H9 (cell line): ENCODE measurements at regions not wholly inside any gene's neighbourhood (a gene's known extent, or its start where the extent isn't known, plus 50 kb on each side); places are given as distances from the start of the nearest gene placed in this dataset.

ENCODE experiments used
- DNase-seq: peaks from one replicate; pipeline ENCODE4 v3.0.0-alpha.2; 2017
- H2AFZ ChIP-seq: one replicate; pipeline ENCODE4 v1.6.1; 2013; ENCODE audit warnings: mild to moderate bottlenecking, low read length, control low read depth, moderate library complexity
- H2AK5ac ChIP-seq: 2 replicates; pipeline ENCODE4 v1.6.1; 2013; ENCODE audit warnings: low read length, control low read depth, mixed read lengths; ENCODE audit not compliant: insufficient read length
- H2BK120ac ChIP-seq: one replicate; pipeline ENCODE4 v1.6.1; 2013; ENCODE audit warnings: low read depth, mild to moderate bottlenecking, low read length, control low read depth, inconsistent platforms; ENCODE audit not compliant: poor library complexity, severe bottlenecking
- H2BK12ac ChIP-seq: 2 replicates; pipeline ENCODE4 v1.6.1; 2013; ENCODE audit warnings: low read length, control low read depth, mixed read lengths, low read depth; ENCODE audit not compliant: insufficient read length
- H2BK15ac ChIP-seq: 2 replicates; pipeline ENCODE4 v1.6.1; 2013; ENCODE audit warnings: low read depth, low read length, control low read depth
- H2BK20ac ChIP-seq: one replicate; pipeline ENCODE4 v1.6.1; 2013; ENCODE audit warnings: low read depth, mild to moderate bottlenecking, low read length, control low read depth, inconsistent platforms; ENCODE audit not compliant: poor library complexity, severe bottlenecking
- H2BK5ac ChIP-seq: 2 replicates; pipeline ENCODE4 v1.6.1; 2013; ENCODE audit warnings: low read length, control low read depth, mixed read lengths; ENCODE audit not compliant: insufficient read length
- H3K14ac ChIP-seq: 2 replicates; pipeline ENCODE4 v1.6.1; 2013; ENCODE audit warnings: low read length, control low read depth; ENCODE audit not compliant: insufficient read depth
- H3K18ac ChIP-seq: 2 replicates; pipeline ENCODE4 v1.6.1; 2013; ENCODE audit warnings: low read depth, mild to moderate bottlenecking, mixed read lengths, low read length, control low read depth; ENCODE audit not compliant: insufficient read length
- H3K23ac ChIP-seq: 2 replicates; pipeline ENCODE4 v1.6.1; 2013; ENCODE audit warnings: low read length, control low read depth, mixed read lengths, low read depth; ENCODE audit not compliant: insufficient read length
- H3K23me2 ChIP-seq: 2 replicates; pipeline ENCODE4 v1.6.1; 2013; ENCODE audit warnings: low read depth, mild to moderate bottlenecking, mixed read lengths, low read length, control low read depth; ENCODE audit not compliant: insufficient read length, poor library complexity, severe bottlenecking
- H3K27ac ChIP-seq: 2 replicates; pipeline ENCODE4 v1.5.1; 2013; ENCODE audit warnings: low read length, control low read depth, mixed read lengths, low read depth; ENCODE audit not compliant: insufficient read length
- H3K27me3 ChIP-seq: 2 replicates; pipeline ENCODE4 v1.6.1; 2013; ENCODE audit warnings: low read length, control low read depth, inconsistent platforms; ENCODE audit not compliant: insufficient read depth
- H3K4ac ChIP-seq: 2 replicates; pipeline ENCODE4 v1.6.1; 2013; ENCODE audit warnings: low read depth, mild to moderate bottlenecking, control low read depth, inconsistent platforms, low read length, moderate library complexity
- H3K4me1 ChIP-seq: 2 replicates; pipeline ENCODE4 v1.6.1; 2013; ENCODE audit warnings: low read length, control low read depth, inconsistent platforms; ENCODE audit not compliant: insufficient read depth
- H3K4me2 ChIP-seq: 2 replicates; pipeline ENCODE4 v1.6.1; 2013; ENCODE audit warnings: low read length, control low read depth, mixed read lengths; ENCODE audit not compliant: insufficient read length, insufficient read depth
- H3K56ac ChIP-seq: 2 replicates; pipeline ENCODE4 v1.6.1; 2013; ENCODE audit warnings: low read depth, mild to moderate bottlenecking, mixed read lengths, low read length, control low read depth; ENCODE audit not compliant: insufficient read length
- H3K79me1 ChIP-seq: 2 replicates; pipeline ENCODE4 v1.6.1; 2013; ENCODE audit warnings: low read depth, mild to moderate bottlenecking, moderate library complexity, low read length, control low read depth, inconsistent platforms; ENCODE audit not compliant: insufficient read depth, poor library complexity, severe bottlenecking
- H3K79me2 ChIP-seq: 2 replicates; pipeline ENCODE4 v1.6.1; 2013; ENCODE audit warnings: low read length, control low read depth, inconsistent platforms; ENCODE audit not compliant: insufficient read depth
- H3K9ac ChIP-seq: 2 replicates; pipeline ENCODE4 v1.6.1; 2013; ENCODE audit warnings: low read length, control low read depth, mixed read lengths; ENCODE audit not compliant: insufficient read length; ENCODE audit errors: extremely low read depth
- H3K9me3 ChIP-seq: one replicate; pipeline ENCODE4 v1.6.1; 2013; ENCODE audit warnings: low read depth, low read length, inconsistent platforms; ENCODE audit not compliant: control insufficient read depth
- H3T11ph ChIP-seq: one replicate; pipeline ENCODE4 v1.6.1; 2013; ENCODE audit warnings: mild to moderate bottlenecking, low read length, control low read depth, inconsistent platforms
- H4K20me1 ChIP-seq: one replicate; pipeline ENCODE4 v1.6.1; 2013; ENCODE audit not compliant: control insufficient read depth, insufficient read length, insufficient read depth
- H4K5ac ChIP-seq: 2 replicates; pipeline ENCODE4 v1.6.1; 2013; ENCODE audit warnings: low read depth, mild to moderate bottlenecking, mixed read lengths, low read length, control low read depth; ENCODE audit not compliant: insufficient read length
- H4K8ac ChIP-seq: replicated peaks from 2 replicates; pipeline ENCODE4 v1.6.1; 2013; ENCODE audit warnings: low read length, control low read depth, mixed read lengths, low read depth; ENCODE audit not compliant: insufficient read length
- H4K91ac ChIP-seq: 2 replicates; pipeline ENCODE4 v1.6.1; 2013; ENCODE audit warnings: low read depth, mild to moderate bottlenecking, moderate library complexity, mixed read lengths, low read length, control low read depth; ENCODE audit not compliant: insufficient read length
- H3K27ac Mint-ChIP-seq, 3 experiments: 2 replicates in 2 of 3; 3 replicates in 1 of 3; pipeline ENCODE4 v1.8.0; 2020 to 2021; ENCODE audit warnings: mixed read lengths in 3 of 3, mild to moderate bottlenecking in 1 of 3, moderate library complexity in 1 of 3
- H3K27me3 Mint-ChIP-seq: 2 replicates; pipeline ENCODE4 v1.8.0; 2021; ENCODE audit warnings: low read depth, mild to moderate bottlenecking, moderate library complexity, mixed read lengths
- H3K36me3 Mint-ChIP-seq, 3 experiments: 2 replicates in 2 of 3; 3 replicates in 1 of 3; pipeline ENCODE4 v1.8.0; 2020 to 2021; ENCODE audit warnings: low read depth in 3 of 3, mixed read lengths in 3 of 3; ENCODE audit not compliant: insufficient read depth in 1 of 3
- H3K4me1 Mint-ChIP-seq, 2 experiments: 2 replicates each; pipeline ENCODE4 v1.8.0; 2020; ENCODE audit warnings: mixed read lengths in 2 of 2
- H3K4me3 Mint-ChIP-seq, 2 experiments: 2 replicates in 1 of 2; 3 replicates in 1 of 2; pipeline ENCODE4 v1.8.0; 2020 to 2021; ENCODE audit warnings: mild to moderate bottlenecking in 2 of 2, mixed read lengths in 2 of 2, moderate library complexity in 1 of 2
- H3K9me3 Mint-ChIP-seq, 2 experiments: 2 replicates in 1 of 2; 3 replicates in 1 of 2; pipeline ENCODE4 v1.8.0; 2020; ENCODE audit warnings: mild to moderate bottlenecking in 2 of 2, mixed read lengths in 2 of 2, moderate library complexity in 1 of 2
- CTCF ChIP-seq: fragments of 200-600 bp; sonication (generic); conservative IDR thresholded peaks from 3 replicates; pipeline ENCODE4 v1.8.0; 2021; ENCODE audit warnings: antibody characterized with exemption, mild to moderate bottlenecking
- WGBS: extraction: QIAGEN DNeasy Blood & Tissue Kit; methylation state at CpG from one replicate; pipeline ENCODE4 v1.1.7; 2013; ENCODE audit warnings: missing lambda C conversion rate, low lambda C conversion rate, mixed read lengths; ENCODE audit not compliant: insufficient read length; ENCODE audit errors: extremely low coverage; 5-methylcytosine and 5-hydroxymethylcytosine counted together

- Mint-ChIP-seq H3K36me3 (peaks cover 0 to 31% (median 7%) of the 10 kb centered on the region in 3 experiments; a peak in 5 of 7 replicates), H3K4me1 (no peaks in the 10 kb centered on the region), H3K9me3 (peaks cover 88 to 95% of the 10 kb centered on the region in 2 experiments), H3K27me3 (no peaks in the 10 kb centered on the region; the same call in 1 of the 2 replicates), H3K27ac (no peak overlapping the region), H3K4me3 (no peak overlapping the region)
- Histone ChIP-seq H3K4ac (no peak overlapping the region), H3K14ac (no peak overlapping the region), H3K27me3 (no peaks in the 10 kb centered on the region), H3T11ph (no peak overlapping the region), H3K23ac (no peak overlapping the region), H4K91ac (no peak overlapping the region), H3K79me2 (no peaks in the 10 kb centered on the region), H2BK12ac (no peak overlapping the region), H3K9ac (no peak overlapping the region), H2BK15ac (no peak overlapping the region), H3K18ac (no peak overlapping the region), H4K8ac (no peak overlapping the region), H4K5ac (no peak overlapping the region), H3K79me1 (no peaks in the 10 kb centered on the region), H2BK5ac (no peak overlapping the region), H2AK5ac (no peak overlapping the region), H3K27ac (no peak overlapping the region), H3K4me1 (no peaks in the 10 kb centered on the region), H3K56ac (no peak overlapping the region), H2BK120ac (no peak overlapping the region), H2BK20ac (no peak overlapping the region), H3K23me2 (no peaks in the 10 kb centered on the region), H4K20me1 (no peaks in the 10 kb centered on the region), H2AFZ (no peak overlapping the region), H3K9me3 (peaks cover 9% of the 10 kb centered on the region), H3K4me2 (no peak overlapping the region)
- no CpG with 5 or more reads among the region's 6 CpGs for WGBS
- no peak for DNase-seq
- no peak for TF ChIP-seq CTCF
Observed at GRCh38 chr7:153518201-153518984, 533.8 kb upstream of the DPP6 start.
